Lung (tissue), 11 donors: ENCODE measurements at regions not wholly inside any gene's neighbourhood (a gene's known extent, or its start where the extent isn't known, plus 50 kb on each side); places are given as distances from the start of the nearest gene placed in this dataset.

Experiments used
- ATAC-seq: fragments of 200-7000 bp; cut with Tn5 transposase; one replicate; pipeline ENCODE4 v1.9.1; 2020; ENCODE audit warnings: moderate number of reproducible peaks; ENCODE audit not compliant: insufficient read depth, low FRiP score
- DNase-seq, 3 donors: peaks; one replicate each; pipeline ENCODE4 v3.0.0-alpha.2; 2013 to 2017
- H3K27ac ChIP-seq, 2 donors: one replicate each; pipeline ENCODE4 v1.5.1; 2013; ENCODE audit warnings: mild to moderate bottlenecking in 2 of 2, moderate library complexity in 2 of 2, control low read depth in 1 of 2, inconsistent platforms in 1 of 2, low read depth in 1 of 2, low read length in 1 of 2
- H3K27me3 ChIP-seq, 3 donors: one replicate each; pipeline ENCODE4 v1.5.1; 2013; ENCODE audit warnings: low read length in 2 of 3; ENCODE audit not compliant: control insufficient read depth in 3 of 3, insufficient read depth in 3 of 3
- H3K36me3 ChIP-seq, 4 donors: one replicate each; pipeline ENCODE4 v1.5.1; 2013; ENCODE audit warnings: low read length in 4 of 4, mild to moderate bottlenecking in 1 of 4, moderate library complexity in 1 of 4; ENCODE audit not compliant: control insufficient read depth in 4 of 4, insufficient read depth in 4 of 4
- H3K4me1 ChIP-seq, 5 donors: one replicate each; pipeline ENCODE4 v1.5.1; 2013; ENCODE audit warnings: low read length in 5 of 5, mild to moderate bottlenecking in 2 of 5, moderate library complexity in 1 of 5; ENCODE audit not compliant: control insufficient read depth in 5 of 5, insufficient read depth in 5 of 5
- H3K4me3 ChIP-seq: one replicate; pipeline ENCODE4 v1.5.1; 2013; ENCODE audit warnings: mild to moderate bottlenecking, control low read depth, moderate library complexity
- H3K9ac ChIP-seq, 2 donors: one replicate each; pipeline ENCODE4 v1.5.1; 2013; ENCODE audit warnings: low read length in 2 of 2, control low read depth in 1 of 2; ENCODE audit not compliant: insufficient read depth in 1 of 2
- H3K9me3 ChIP-seq, 4 donors: one replicate each; pipeline ENCODE4 v1.5.1; 2013; ENCODE audit warnings: low read length in 3 of 4, mild to moderate bottlenecking in 1 of 4, moderate library complexity in 1 of 4; ENCODE audit not compliant: control insufficient read depth in 4 of 4, insufficient read depth in 3 of 4
- CTCF ChIP-seq: IDR thresholded peaks from 2 replicates; pipeline ENCODE4 v1.5.1; 2012; ENCODE audit warnings: mild to moderate bottlenecking; ENCODE audit errors: control extremely low read depth, extremely low read depth
- WGBS, 2 donors: extraction: QIAGEN DNeasy Blood & Tissue Kit; methylation state at CpG; one replicate each; pipeline ENCODE4 v1.1.7; 2013; 5-methylcytosine and 5-hydroxymethylcytosine counted together
- donor health status: control.
- donor health status: control.
- donor health status: Bipolar disorder and iron deficiency.
- donor health status: healthy.
- donor health status: DM: yes; HTN: yes; CAD: no.

- Histone ChIP-seq H3K4me1 (no peaks in the 10 kb centered on the region), H3K4me3 (no peak overlapping the region), H3K27ac (no peak overlapping the region), H3K9me3 (peaks cover 0 to 9% (median 0%) of the 10 kb centered on the region in 4 donors), H3K36me3 (no peaks in the 10 kb centered on the region), H3K9ac (no peak overlapping the region), H3K27me3 (peaks cover 0 to 15% (median 13%) of the 10 kb centered on the region in 3 donors)
- DNase-seq, result no peak
- WGBS, 2 donors, result 24 to 26% methylated on average over 10 of the region's 10 CpGs
- no peak for ATAC-seq
- TF ChIP-seq CTCF, result no peak
Measured at GRCh38 chr20:56808117-56808725, 179.1 kb downstream of the TFAP2C start.

DNA sequence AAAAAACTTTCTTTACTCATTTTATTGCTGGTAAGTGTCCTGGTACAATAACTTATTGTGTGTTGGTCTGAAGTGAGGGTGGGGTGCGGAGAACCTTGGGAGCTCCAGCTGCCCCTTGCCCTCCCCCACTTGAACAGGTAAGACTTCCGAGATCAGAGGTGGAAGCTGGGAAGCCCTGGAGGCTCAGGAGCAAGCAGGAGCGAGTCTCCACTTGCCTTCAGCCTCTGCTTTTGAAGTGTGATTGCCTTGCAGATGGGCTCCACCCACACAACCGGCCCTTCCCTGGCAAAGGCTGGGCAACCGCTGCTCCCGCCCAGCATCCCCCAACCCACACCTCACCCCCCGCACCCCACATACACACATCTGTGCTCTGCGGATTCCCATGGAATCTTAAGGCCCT, 179.6 kb downstream of the TFAP2C start:
- Histone ChIP-seq H3K4me1 (no peaks in the 10 kb centered on the region), H3K4me3 (no peak overlapping the region), H3K9me3 (peaks cover 0 to 9% (median 0%) of the 10 kb centered on the region in 4 donors), H3K27me3 (peaks cover 0 to 15% (median 13%) of the 10 kb centered on the region in 3 donors), H3K27ac (no peak overlapping the region), H3K9ac (no peak overlapping the region), H3K36me3 (no peaks in the 10 kb centered on the region)
- DNase-seq (no peak), ATAC-seq (no peak)
- no peak for TF ChIP-seq CTCF
- 38 to 41% methylated on average over 8 of the region's 8 CpGs for WGBS, 2 donors

GRCh38 chr20:56809668-56810067, 180.6 kb downstream of the TFAP2C start:
- WGBS, 2 donors, result 81 to 94% methylated on average over 12 of the region's 12 CpGs
- peaks cover 0 to 9% (median 0%) of the 10 kb centered on the region in 4 donors for H3K9me3 ChIP-seq
- H3K27ac ChIP-seq, result no peak overlapping the region
- H3K27me3 ChIP-seq, result peaks cover 0 to 15% (median 9%) of the 10 kb centered on the region in 3 donors
- no peaks in the 10 kb centered on the region for H3K36me3 ChIP-seq
- H3K4me3 ChIP-seq, result no peak overlapping the region
- TF ChIP-seq CTCF, result no peak
- DNase-seq (no peak), ATAC-seq (no peak)
- no peak overlapping the region for H3K9ac ChIP-seq
- no peaks in the 10 kb centered on the region for H3K4me1 ChIP-seq

DNA sequence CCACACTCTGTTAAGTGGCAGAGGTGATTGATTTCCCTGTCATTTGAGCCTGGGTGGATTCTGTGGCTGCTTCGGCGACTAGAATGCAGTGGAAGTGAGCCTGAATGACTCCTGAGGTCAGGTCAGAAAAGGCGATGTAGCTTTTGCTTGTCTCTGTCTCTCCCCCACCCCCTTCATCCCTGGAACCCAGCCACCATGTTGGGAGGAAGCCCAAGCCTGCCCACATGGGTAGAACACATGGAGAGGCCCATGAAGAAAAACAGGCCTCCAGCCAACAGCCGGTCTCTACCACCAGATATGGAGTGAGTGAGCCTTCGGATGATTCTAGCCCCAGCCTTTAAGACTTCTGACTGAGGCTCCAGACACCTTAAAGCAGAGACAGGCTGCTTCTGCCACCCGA, 181.0 kb downstream of the TFAP2C start:
- peaks cover 0 to 9% (median 0%) of the 10 kb centered on the region in 4 donors for H3K9me3 ChIP-seq
- ATAC-seq (no peak), DNase-seq (no peak)
- H3K27ac ChIP-seq, result no peak overlapping the region
- H3K9ac ChIP-seq, result no peak overlapping the region
- no peak overlapping the region for H3K4me3 ChIP-seq
- TF ChIP-seq CTCF, result no peak
- H3K36me3 ChIP-seq, result no peaks in the 10 kb centered on the region
- WGBS, 2 donors, result 73 to 77% methylated on average over 6 of the region's 6 CpGs
- H3K4me1 ChIP-seq, result no peaks in the 10 kb centered on the region
- peaks cover 0 to 11% (median 5%) of the 10 kb centered on the region in 3 donors for H3K27me3 ChIP-seq
